ENCODE measurements at regions not wholly inside any gene's neighbourhood (a gene's known extent, or its start where the extent isn't known, plus 50 kb on each side); places are given as distances from the start of the nearest gene placed in this dataset.

- Histone ChIP-seq H3K36me3 (ENCODE audit: control insufficient read depth, insufficient read depth, low read length) (no peaks in the 10 kb centered on the region), H3K27me3 (ENCODE audit: control insufficient read depth, insufficient read depth, low read length) (0 out of 2 replicates have a peak, but pooled peaks cover 2% of the 10 kb centered on the region), H3K4me3 (ENCODE audit: low read depth, low read length) (no peak overlapping the region)
- DNase-seq (ENCODE audit: low read depth): no peak
- CTCF ChIA-PET: no interaction called here
- no peak for TF ChIP-seq CTCF (IDR thresholded peaks at IDR 0.05; ENCODE audit: insufficient read depth, low read depth, low read length)
- POLR2A ChIA-PET: no interaction called here
Observed at GRCh38 chr2:62369541-62370202, 136.3 kb downstream of the TMEM17 start.

- no peak for DNase-seq (ENCODE audit: low read depth)
- ChIA-PET POLR2A (no interaction called here), CTCF (no interaction called here)
- TF ChIP-seq CTCF (IDR thresholded peaks at IDR 0.05; ENCODE audit: insufficient read depth, low read depth, low read length): no peak
- H3K4me3 ChIP-seq (ENCODE audit: low read depth, low read length): no peak overlapping the region
- no peaks in the 10 kb centered on the region for H3K36me3 ChIP-seq (ENCODE audit: control insufficient read depth, insufficient read depth, low read length)
- H3K27me3 ChIP-seq (ENCODE audit: control insufficient read depth, insufficient read depth, low read length): 0 out of 2 replicates have a peak, but pooled peaks cover 2% of the 10 kb centered on the region
Observed at GRCh38 chr2:62364791-62365528, 141.0 kb downstream of the TMEM17 start.

GRCh38 chr2:62363166-62363565 is 142.8 kb downstream of the TMEM17 start:
- ChIA-PET CTCF (no interaction called here), POLR2A (no interaction called here)

GRCh38 chr2:62362561-62362960 is 143.4 kb downstream of the TMEM17 start:
- POLR2A ChIA-PET: no interaction called here
- CTCF ChIA-PET: no interaction called here
- H3K4me3 ChIP-seq (ENCODE audit: low read depth, low read length): no peak overlapping the region
- no peak for DNase-seq (ENCODE audit: low read depth)
- no peak for TF ChIP-seq CTCF (IDR thresholded peaks at IDR 0.05; ENCODE audit: insufficient read depth, low read depth, low read length)
- H3K27me3 ChIP-seq (ENCODE audit: control insufficient read depth, insufficient read depth, low read length): 0 out of 2 replicates have a peak, but pooled peaks cover 2% of the 10 kb centered on the region
- H3K36me3 ChIP-seq (ENCODE audit: control insufficient read depth, insufficient read depth, low read length): no peaks in the 10 kb centered on the region

More at GRCh38 chr2:62363166-62363565, 142.8 kb downstream of the TMEM17 start:
- TF ChIP-seq CTCF (IDR thresholded peaks at IDR 0.05; ENCODE audit: insufficient read depth, low read depth, low read length): no peak
- H3K4me3 ChIP-seq (ENCODE audit: low read depth, low read length): no peak overlapping the region
- H3K27me3 ChIP-seq (ENCODE audit: control insufficient read depth, insufficient read depth, low read length): 0 out of 2 replicates have a peak, but pooled peaks cover 2% of the 10 kb centered on the region
- DNase-seq (ENCODE audit: low read depth): no peak
- H3K36me3 ChIP-seq (ENCODE audit: control insufficient read depth, insufficient read depth, low read length): no peaks in the 10 kb centered on the region

- DNase-seq (ENCODE audit: low read depth): no peak
- H3K27me3 ChIP-seq (ENCODE audit: control insufficient read depth, insufficient read depth, low read length): 0 out of 2 replicates have a peak, but pooled peaks cover 2% of the 10 kb centered on the region
- CTCF ChIA-PET: interaction anchor here (0.6 kb wide), 1 partner anchor 38 kb away, joined by 4 read pairs; no protein-coding TSS in a partner anchor
- no peaks in the 10 kb centered on the region for H3K36me3 ChIP-seq (ENCODE audit: control insufficient read depth, insufficient read depth, low read length)
- POLR2A ChIA-PET: no interaction called here
- TF ChIP-seq CTCF (IDR thresholded peaks at IDR 0.05; ENCODE audit: insufficient read depth, low read depth, low read length): no peak
- H3K4me3 ChIP-seq (ENCODE audit: low read depth, low read length): no peak overlapping the region
Observed at GRCh38 chr2:62361964-62362363, 144.0 kb downstream of the TMEM17 start.

Measured in BJ (cell line).